Astrocyte of the cerebellum (primary cell): ENCODE measurements at regions not wholly inside any gene's neighbourhood (a gene's known extent, or its start where the extent isn't known, plus 50 kb on each side); places are given as distances from the start of the nearest gene placed in this dataset.

Experiments used
- DNase-seq: peaks from one replicate; pipeline ENCODE4 v3.0.0-alpha.2; 2011; ENCODE audit warnings: low read depth
- H3K4me3 ChIP-seq: 2 replicates; pipeline ENCODE4 v1.5.1; 2011; ENCODE audit warnings: mild to moderate bottlenecking, low read depth, low read length, moderate library complexity
- in situ Hi-C: cut with HindIII; loops from 2 replicates; pipeline ENCODE4 v1.10.0; 2017; ENCODE audit warnings: low sequenced_read_pairs
- TF ChIP-seq, protein P1 (sequence below): IDR thresholded peaks from 2 replicates; pipeline ENCODE4 v1.5.1; 2012; ENCODE audit warnings: low read length, low read depth, moderate library complexity, mild to moderate bottlenecking; ENCODE audit errors: missing control alignments

DNA sequence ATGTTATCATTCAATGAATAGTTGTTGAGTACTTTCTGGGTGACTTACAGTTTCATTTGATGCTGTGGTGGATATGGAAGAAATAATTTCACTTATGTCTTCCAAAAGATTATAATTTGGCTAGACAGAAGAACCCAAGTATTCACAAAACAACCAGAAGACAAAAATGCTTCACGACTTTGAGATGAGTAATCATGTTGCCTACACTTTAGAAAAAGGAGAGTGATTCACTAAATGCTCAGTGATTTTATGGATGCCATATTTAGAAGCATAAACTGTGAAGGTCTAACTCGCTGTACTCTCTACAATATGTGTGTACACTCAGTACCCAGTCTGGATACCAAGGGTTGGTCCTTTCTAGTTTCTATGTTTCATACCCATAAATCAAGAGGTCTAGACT, 101.3 kb upstream of the E2F7 start:
- in situ Hi-C loops: loop anchor here (25.0 kb wide), 1 partner anchor 521 kb away; no protein-coding TSS in a partner anchor
- no peak overlapping the region for H3K4me3 ChIP-seq
- no peak for DNase-seq
- TF ChIP-seq, protein P1, sequence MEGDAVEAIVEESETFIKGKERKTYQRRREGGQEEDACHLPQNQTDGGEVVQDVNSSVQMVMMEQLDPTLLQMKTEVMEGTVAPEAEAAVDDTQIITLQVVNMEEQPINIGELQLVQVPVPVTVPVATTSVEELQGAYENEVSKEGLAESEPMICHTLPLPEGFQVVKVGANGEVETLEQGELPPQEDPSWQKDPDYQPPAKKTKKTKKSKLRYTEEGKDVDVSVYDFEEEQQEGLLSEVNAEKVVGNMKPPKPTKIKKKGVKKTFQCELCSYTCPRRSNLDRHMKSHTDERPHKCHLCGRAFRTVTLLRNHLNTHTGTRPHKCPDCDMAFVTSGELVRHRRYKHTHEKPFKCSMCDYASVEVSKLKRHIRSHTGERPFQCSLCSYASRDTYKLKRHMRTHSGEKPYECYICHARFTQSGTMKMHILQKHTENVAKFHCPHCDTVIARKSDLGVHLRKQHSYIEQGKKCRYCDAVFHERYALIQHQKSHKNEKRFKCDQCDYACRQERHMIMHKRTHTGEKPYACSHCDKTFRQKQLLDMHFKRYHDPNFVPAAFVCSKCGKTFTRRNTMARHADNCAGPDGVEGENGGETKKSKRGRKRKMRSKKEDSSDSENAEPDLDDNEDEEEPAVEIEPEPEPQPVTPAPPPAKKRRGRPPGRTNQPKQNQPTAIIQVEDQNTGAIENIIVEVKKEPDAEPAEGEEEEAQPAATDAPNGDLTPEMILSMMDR: no peak

DNA sequence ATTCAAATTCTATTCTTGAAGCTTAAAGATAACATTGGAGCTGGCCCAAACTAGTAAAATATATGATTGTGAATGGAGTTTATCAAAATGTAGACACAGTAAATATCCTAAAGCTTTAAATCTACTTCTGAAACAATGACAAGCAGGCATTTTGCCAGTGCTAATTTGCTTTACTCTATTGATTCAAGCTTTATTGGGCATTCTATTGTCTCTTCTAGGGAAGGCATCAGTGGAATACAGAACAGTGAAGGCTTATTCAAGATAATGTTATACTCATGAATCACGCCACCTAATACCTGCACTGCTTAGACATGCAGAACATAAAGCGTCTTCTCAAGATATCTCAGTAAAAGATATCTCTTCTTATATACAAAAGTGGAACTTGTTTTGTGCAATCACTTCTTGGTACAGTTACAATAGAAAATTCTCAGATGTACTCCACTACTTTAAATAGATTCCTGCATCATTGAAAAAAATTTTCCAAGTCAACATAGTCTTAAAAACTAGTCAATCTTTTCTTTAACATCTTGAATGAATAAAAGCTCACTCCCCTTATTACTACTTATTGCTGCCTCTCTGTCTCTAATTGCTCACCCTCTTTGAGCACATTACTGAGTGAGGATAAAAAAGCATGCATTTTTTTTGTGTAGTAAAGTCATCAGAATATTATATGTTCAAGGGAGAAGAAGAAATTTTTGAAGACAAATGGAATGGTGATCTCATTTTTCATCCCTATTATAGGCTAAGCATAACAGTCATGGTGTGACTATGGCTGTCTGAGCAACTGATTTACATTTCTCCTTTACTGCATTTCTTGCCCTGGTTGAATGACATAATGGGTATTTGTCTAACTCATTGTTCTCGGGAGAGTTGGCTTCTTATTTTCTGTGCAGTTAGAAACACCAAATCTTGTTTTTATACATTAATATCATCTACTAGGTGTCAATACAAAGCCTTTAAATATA, 98.0 kb upstream of the E2F7 start:
- DNase-seq: no peak
- TF ChIP-seq, protein P1: no peak
- in situ Hi-C loops: loop anchor here (25.0 kb wide), 1 partner anchor 524 kb away; no protein-coding TSS in a partner anchor
- H3K4me3 ChIP-seq: no peak overlapping the region

DNA sequence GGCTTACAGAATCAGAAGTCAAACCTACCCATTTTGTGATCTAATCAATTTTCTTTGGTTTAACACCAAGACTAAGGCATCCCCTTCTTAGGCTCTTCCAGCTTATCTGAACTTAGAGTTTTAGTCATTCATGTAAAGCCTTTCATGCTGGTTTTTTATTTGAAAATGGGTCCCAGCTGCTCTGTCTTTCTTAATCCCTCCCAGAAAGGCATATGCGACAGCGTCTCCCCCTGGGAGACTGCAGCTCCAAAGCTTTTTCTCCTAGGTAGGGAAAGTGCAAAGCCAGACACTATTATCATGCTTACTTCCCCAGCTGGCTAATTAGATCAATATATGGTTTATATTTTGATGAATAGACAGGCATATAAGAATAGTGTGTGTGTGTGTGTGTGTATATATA, 96.6 kb upstream of the E2F7 start:
- TF ChIP-seq, protein P1: no peak
- in situ Hi-C loops: loop anchor here (25.0 kb wide), 1 partner anchor 525 kb away; no protein-coding TSS in a partner anchor
- DNase-seq: no peak
- no peak overlapping the region for H3K4me3 ChIP-seq

DNA sequence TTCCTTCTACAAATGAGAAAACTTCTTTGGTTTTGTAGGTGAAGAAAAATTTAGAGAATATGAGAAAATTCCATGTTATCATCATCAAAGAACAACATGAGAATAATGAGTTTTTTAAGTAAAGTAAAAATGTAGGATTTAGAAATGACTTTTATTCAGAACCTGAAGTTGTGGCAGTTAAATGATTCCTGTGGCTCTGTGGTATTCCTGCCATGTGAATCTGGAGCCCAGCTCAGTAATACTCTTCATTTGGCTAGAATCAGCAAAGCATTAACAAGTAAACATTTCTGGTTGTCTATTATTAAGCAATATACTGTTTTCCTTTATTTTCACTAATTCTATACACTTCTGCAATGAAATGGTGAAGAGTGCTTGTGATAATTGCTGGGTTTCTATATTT, 95.6 kb upstream of the E2F7 start:
- DNase-seq: no peak
- H3K4me3 ChIP-seq: no peak overlapping the region
- TF ChIP-seq, protein P1: no peak
- in situ Hi-C loops: loop anchor here (25.0 kb wide), 1 partner anchor 526 kb away; no protein-coding TSS in a partner anchor

DNA sequence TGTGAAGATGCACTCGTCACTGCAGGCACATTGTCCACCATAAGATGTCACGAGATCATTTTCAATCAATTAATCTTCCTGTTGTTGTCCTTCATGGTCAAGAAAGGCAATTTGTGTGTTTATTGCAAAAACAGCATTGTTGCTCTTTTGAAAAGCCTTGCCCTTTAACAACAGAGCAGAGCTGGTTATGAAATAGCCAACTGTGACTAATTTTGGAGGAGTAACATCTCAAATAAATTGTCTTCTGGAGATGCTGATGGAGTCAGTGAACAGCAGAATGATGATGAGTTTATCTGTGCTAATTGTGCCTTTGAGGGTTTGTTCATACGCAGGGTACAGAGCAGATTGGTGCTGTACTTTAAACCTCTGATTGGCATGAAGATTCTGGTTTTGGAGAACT, 88.3 kb upstream of the E2F7 start:
- no peak overlapping the region for H3K4me3 ChIP-seq
- DNase-seq: no peak
- in situ Hi-C loops: loop anchor here (25.0 kb wide), 1 partner anchor 534 kb away; no protein-coding TSS in a partner anchor
- TF ChIP-seq, protein P1: no peak

DNA sequence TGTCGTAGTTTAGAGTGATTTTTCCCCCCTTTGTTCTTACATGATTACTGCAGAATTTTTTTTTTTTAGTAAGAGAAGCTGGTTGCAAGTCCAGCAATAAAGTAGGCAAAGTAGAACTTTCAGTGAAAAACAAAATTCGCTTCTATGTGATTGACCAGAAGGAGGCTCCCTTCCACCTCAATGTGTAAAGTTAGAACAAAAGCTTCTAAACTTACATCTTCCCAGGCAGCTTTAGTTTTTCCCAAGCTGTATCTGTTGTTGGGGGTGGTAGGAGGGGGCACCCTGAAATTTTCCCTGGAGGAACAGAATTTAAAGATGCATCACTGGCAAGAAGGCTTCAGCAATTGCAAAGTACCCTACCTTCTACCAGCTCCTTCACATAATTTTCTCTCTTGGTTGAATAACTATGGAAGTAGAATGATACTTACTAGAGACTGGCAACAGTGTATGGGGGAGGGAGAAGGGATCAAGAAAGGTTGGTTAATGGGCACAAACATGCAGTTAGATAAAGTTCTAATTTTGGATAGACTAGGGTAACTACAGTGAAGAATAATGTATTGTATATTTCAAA, 87.3 kb upstream of the E2F7 start:
- peak; percentile 51 for DNase-seq
- TF ChIP-seq, protein P1: peak; percentile 65
- no peak overlapping the region for H3K4me3 ChIP-seq
- in situ Hi-C loops: loop anchor here (25.0 kb wide), 1 partner anchor 535 kb away; no protein-coding TSS in a partner anchor
